ENCODE measurements at regions not wholly inside any gene's neighbourhood (a gene's known extent, or its start where the extent isn't known, plus 50 kb on each side); places are given as distances from the start of the nearest gene placed in this dataset.

- Histone ChIP-seq H3K4me2 (ENCODE audit: low read length) (no peak overlapping the region), H3K27me3 (ENCODE audit: insufficient read depth, low read length) (no peaks in the 10 kb centered on the region), H3K79me2 (ENCODE audit: insufficient read depth, low read length) (no peaks in the 10 kb centered on the region), H3K9ac (ENCODE audit: low read length) (no peak overlapping the region), H4K20me1 (ENCODE audit: insufficient read depth, low read length) (no peaks in the 10 kb centered on the region), H3K9me3 (ENCODE audit: low read length) (no peaks in the 10 kb centered on the region), H3K36me3 (ENCODE audit: insufficient read depth, low read length) (no peaks in the 10 kb centered on the region), H3F3A (ENCODE audit: insufficient read depth, low read length) (no peaks in the 10 kb centered on the region), H3K4me3 (ENCODE audit: low read depth, low read length, poor library complexity, severe bottlenecking) (no peak overlapping the region), H2AFZ (ENCODE audit: low read length) (no peak overlapping the region), H3K4me1 (ENCODE audit: insufficient read depth, low read length, severe bottlenecking) (no peaks in the 10 kb centered on the region), H3K9me2 (ENCODE audit: low read depth, low read length) (no peaks in the 10 kb centered on the region), H3K27ac (ENCODE audit: low read depth, low read length, poor library complexity, severe bottlenecking) (no peak overlapping the region)
- TF ChIP-seq CTCF (IDR thresholded peaks at IDR 0.05; ENCODE audit: low read length) (no peak), EZH2 (IDR thresholded peaks at IDR 0.05; ENCODE audit: borderline replicate concordance, low read length) (no peak)
Observed at GRCh38 chr5:144979516-144980264, 809.0 kb downstream of the KCTD16 start.

GRCh38 chr5:144972317-144972716 lies 801.6 kb downstream of the KCTD16 start:
- no peak for TF ChIP-seq EZH2 (IDR thresholded peaks at IDR 0.05; ENCODE audit: borderline replicate concordance, low read length)
- no peak for TF ChIP-seq CTCF (IDR thresholded peaks at IDR 0.05; ENCODE audit: low read length)
- no peaks in the 10 kb centered on the region for H3K79me2 ChIP-seq (ENCODE audit: insufficient read depth, low read length)
- no peak overlapping the region for H3K4me3 ChIP-seq (ENCODE audit: low read depth, low read length, poor library complexity, severe bottlenecking)
- no peak overlapping the region for H3K27ac ChIP-seq (ENCODE audit: low read depth, low read length, poor library complexity, severe bottlenecking)
- H4K20me1 ChIP-seq (ENCODE audit: insufficient read depth, low read length) = no peaks in the 10 kb centered on the region
- H3K9me3 ChIP-seq (ENCODE audit: low read length) = no peaks in the 10 kb centered on the region
- H3F3A ChIP-seq (ENCODE audit: insufficient read depth, low read length) = no peaks in the 10 kb centered on the region
- no peaks in the 10 kb centered on the region for H3K9me2 ChIP-seq (ENCODE audit: low read depth, low read length)
- no peaks in the 10 kb centered on the region for H3K4me1 ChIP-seq (ENCODE audit: insufficient read depth, low read length, severe bottlenecking)
- no peaks in the 10 kb centered on the region for H3K27me3 ChIP-seq (ENCODE audit: insufficient read depth, low read length)
- no peak overlapping the region for H3K9ac ChIP-seq (ENCODE audit: low read length)
- no peak overlapping the region for H2AFZ ChIP-seq (ENCODE audit: low read length)
- H3K36me3 ChIP-seq (ENCODE audit: insufficient read depth, low read length) = no peaks in the 10 kb centered on the region
- H3K4me2 ChIP-seq (ENCODE audit: low read length) = no peak overlapping the region

GRCh38 chr5:144971108-144971850 lies 800.6 kb downstream of the KCTD16 start:
- H3K27me3 ChIP-seq (ENCODE audit: insufficient read depth, low read length) = no peaks in the 10 kb centered on the region
- H3F3A ChIP-seq (ENCODE audit: insufficient read depth, low read length) = no peaks in the 10 kb centered on the region
- H3K27ac ChIP-seq (ENCODE audit: low read depth, low read length, poor library complexity, severe bottlenecking) = no peak overlapping the region
- H4K20me1 ChIP-seq (ENCODE audit: insufficient read depth, low read length) = no peaks in the 10 kb centered on the region
- H2AFZ ChIP-seq (ENCODE audit: low read length) = no peak overlapping the region
- no peaks in the 10 kb centered on the region for H3K36me3 ChIP-seq (ENCODE audit: insufficient read depth, low read length)
- H3K9ac ChIP-seq (ENCODE audit: low read length) = no peak overlapping the region
- TF ChIP-seq EZH2 (IDR thresholded peaks at IDR 0.05; ENCODE audit: borderline replicate concordance, low read length) (no peak), CTCF (IDR thresholded peaks at IDR 0.05; ENCODE audit: low read length) (no peak)
- no peak overlapping the region for H3K4me3 ChIP-seq (ENCODE audit: low read depth, low read length, poor library complexity, severe bottlenecking)
- no peak overlapping the region for H3K4me2 ChIP-seq (ENCODE audit: low read length)
- H3K79me2 ChIP-seq (ENCODE audit: insufficient read depth, low read length) = no peaks in the 10 kb centered on the region
- no peaks in the 10 kb centered on the region for H3K9me2 ChIP-seq (ENCODE audit: low read depth, low read length)
- no peaks in the 10 kb centered on the region for H3K4me1 ChIP-seq (ENCODE audit: insufficient read depth, low read length, severe bottlenecking)
- no peaks in the 10 kb centered on the region for H3K9me3 ChIP-seq (ENCODE audit: low read length)

All from OCI-LY1 (cell line).